ENCODE measurements at regions not wholly inside any gene's neighbourhood (a gene's known extent, or its start where the extent isn't known, plus 50 kb on each side); places are given as distances from the start of the nearest gene placed in this dataset.

DNA sequence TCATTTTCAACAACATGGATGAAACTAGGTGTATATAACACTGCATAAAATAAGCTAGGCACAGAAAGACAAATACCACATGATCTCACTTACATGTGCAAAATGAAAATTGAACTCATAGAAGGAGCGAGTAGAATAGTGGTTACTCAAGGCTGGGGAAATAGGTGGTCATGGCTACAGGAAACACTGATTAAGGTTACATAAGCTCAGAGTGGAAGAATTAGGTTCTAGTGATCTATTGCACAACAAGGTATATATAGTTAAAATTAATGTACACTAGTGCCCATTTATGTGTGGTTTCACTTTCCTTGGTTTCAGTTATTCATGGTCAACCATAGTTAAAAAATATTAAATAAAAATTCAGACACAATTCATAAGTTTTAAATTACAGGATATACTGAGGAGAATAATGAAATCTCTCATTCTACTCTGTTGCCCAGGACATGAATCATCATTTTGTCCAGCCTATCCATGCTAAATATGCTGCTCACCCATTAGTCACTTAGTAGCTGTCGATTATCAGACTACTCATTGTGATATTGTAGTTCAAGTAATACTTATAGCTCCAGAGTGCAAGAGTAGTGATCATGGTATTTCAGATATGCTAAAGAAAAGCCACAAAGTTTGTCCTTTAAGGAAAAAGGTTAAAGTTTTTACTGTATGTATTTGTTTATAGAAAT lies 1530.9 kb upstream of the LRRTM1 start:
- Mint-ChIP-seq H3K27ac (no peak overlapping the region), H3K4me3 (no peak overlapping the region), H3K4me1 (ENCODE audit: low read depth) (no peaks in the 10 kb centered on the region), H3K36me3 (ENCODE audit: low read depth) (no peaks in the 10 kb centered on the region), H3K9me3 (peaks cover 20% of the 10 kb centered on the region), H3K27me3 (no peaks in the 10 kb centered on the region)
- DNase-seq (no peak), ATAC-seq (no peak)
- CTCF ChIA-PET = no interaction called here
- TF ChIP-seq CTCF (IDR thresholded peaks at IDR 0.05) = no peak
- intact Hi-C loops (cut with micrococcal nuclease) = no loop called here
- POLR2A ChIA-PET = interaction anchor here (0.6 kb wide), 1 partner anchor 69 kb away, joined by 3 read pairs; no protein-coding TSS in a partner anchor

DNA sequence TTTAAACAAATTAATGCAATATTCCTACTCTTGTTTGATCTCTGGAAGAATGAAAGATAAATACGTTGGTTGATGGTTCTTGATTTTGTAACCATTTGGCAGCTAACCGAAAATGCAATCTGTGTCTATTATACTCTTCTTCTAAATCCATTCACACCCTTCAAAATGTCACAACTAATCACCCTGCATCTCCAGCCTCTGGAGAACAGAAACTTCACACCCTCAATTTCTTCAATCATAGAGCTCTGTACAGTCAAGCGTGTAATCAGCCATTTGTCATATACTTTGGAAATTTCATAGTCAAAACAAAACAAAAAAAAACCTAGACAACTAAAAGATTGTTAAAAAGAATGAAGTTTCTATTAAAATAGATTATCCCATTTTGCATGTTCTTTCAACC lies 1482.3 kb upstream of the LRRTM1 start:
- H3K36me3 Mint-ChIP-seq (ENCODE audit: low read depth) = no peaks in the 10 kb centered on the region
- H3K27ac Mint-ChIP-seq = no peak overlapping the region
- TF ChIP-seq CTCF (IDR thresholded peaks at IDR 0.05) = no peak
- no peak overlapping the region for H3K4me3 Mint-ChIP-seq
- no peak for DNase-seq
- ChIA-PET CTCF (no interaction called here), POLR2A (no interaction called here)
- no peak for ATAC-seq
- H3K4me1 Mint-ChIP-seq (ENCODE audit: low read depth) = no peaks in the 10 kb centered on the region
- peaks cover 6% of the 10 kb centered on the region for H3K9me3 Mint-ChIP-seq
- intact Hi-C loops (cut with micrococcal nuclease) = no loop called here
- H3K27me3 Mint-ChIP-seq = no peaks in the 10 kb centered on the region

GRCh38 chr2:81767187-81767912 lies 1462.8 kb upstream of the LRRTM1 start:
- H3K9me3 Mint-ChIP-seq = peaks cover 18% of the 10 kb centered on the region
- ChIA-PET CTCF (no interaction called here), POLR2A (no interaction called here)
- no peaks in the 10 kb centered on the region for H3K27me3 Mint-ChIP-seq
- ATAC-seq (no peak), DNase-seq (no peak)
- H3K4me1 Mint-ChIP-seq (ENCODE audit: low read depth) = no peaks in the 10 kb centered on the region
- TF ChIP-seq CTCF (IDR thresholded peaks at IDR 0.05) = no peak
- H3K27ac Mint-ChIP-seq = no peak overlapping the region
- H3K4me3 Mint-ChIP-seq = no peak overlapping the region
- H3K36me3 Mint-ChIP-seq (ENCODE audit: low read depth) = no peaks in the 10 kb centered on the region
- intact Hi-C loops (cut with micrococcal nuclease) = no loop called here

GRCh38 chr2:81747481-81748070 lies 1443.0 kb upstream of the LRRTM1 start:
- Mint-ChIP-seq H3K36me3 (ENCODE audit: low read depth) (no peaks in the 10 kb centered on the region), H3K4me3 (no peak overlapping the region), H3K27ac (no peak overlapping the region), H3K9me3 (peaks cover 12% of the 10 kb centered on the region), H3K27me3 (no peaks in the 10 kb centered on the region), H3K4me1 (ENCODE audit: low read depth) (no peaks in the 10 kb centered on the region)
- ChIA-PET POLR2A (no interaction called here), CTCF (no interaction called here)
- ATAC-seq (no peak), DNase-seq (no peak)
- TF ChIP-seq CTCF (IDR thresholded peaks at IDR 0.05) = no peak
- intact Hi-C loops (cut with micrococcal nuclease) = no loop called here

GRCh38 chr2:81739966-81740365 lies 1435.4 kb upstream of the LRRTM1 start:
- H3K27ac Mint-ChIP-seq = no peak overlapping the region
- ATAC-seq = no peak

More at GRCh38 chr2:81739966-81740365, 1435.4 kb upstream of the LRRTM1 start:
- H3K36me3 Mint-ChIP-seq (ENCODE audit: low read depth) = no peaks in the 10 kb centered on the region
- ChIA-PET POLR2A (no interaction called here), CTCF (no interaction called here)
- intact Hi-C loops (cut with micrococcal nuclease) = no loop called here
- TF ChIP-seq CTCF (IDR thresholded peaks at IDR 0.05) = no peak
- H3K9me3 Mint-ChIP-seq = peaks cover 5% of the 10 kb centered on the region
- H3K4me1 Mint-ChIP-seq (ENCODE audit: low read depth) = no peaks in the 10 kb centered on the region
- no peak overlapping the region for H3K4me3 Mint-ChIP-seq
- no peaks in the 10 kb centered on the region for H3K27me3 Mint-ChIP-seq
- DNase-seq = no peak

All from activated CD8-positive, alpha-beta T cell treated with anti-CD3 and anti-CD28 coated beads for 36 hours (primary cell).